ENCODE measurements at regions not wholly inside any gene's neighbourhood (a gene's known extent, or its start where the extent isn't known, plus 50 kb on each side); places are given as distances from the start of the nearest gene placed in this dataset.
"Not testable (repeated sequence)": the region's sequence is repeated elsewhere in the genome, so short reads cannot be mapped to it uniquely, and the experiment has no call there.

GRCh38 chr3:162704799-162705385 is 1208.3 kb downstream of the OTOL1 start:
- 50 to 62% methylated on average over 5 of the region's 5 CpGs for WGBS, 2 donors
- Histone ChIP-seq H3K9me3 (no peaks in the 10 kb centered on the region), H3K4me3 (no peak overlapping the region), H3K36me3 (replicated peaks in 1 of 2; ENCODE audit: insufficient read depth in 1 of 2, low read depth in 2 of 2) (no peaks in the 10 kb centered on the region), H3K27ac (no peak overlapping the region), H3K27me3 (no peaks in the 10 kb centered on the region), H3K4me1 (no peaks in the 10 kb centered on the region)
- intact Hi-C loops (cut with DNase I), result no loop called here
- ATAC-seq (no peak), DNase-seq (no peak)
- TF ChIP-seq, protein P1, sequence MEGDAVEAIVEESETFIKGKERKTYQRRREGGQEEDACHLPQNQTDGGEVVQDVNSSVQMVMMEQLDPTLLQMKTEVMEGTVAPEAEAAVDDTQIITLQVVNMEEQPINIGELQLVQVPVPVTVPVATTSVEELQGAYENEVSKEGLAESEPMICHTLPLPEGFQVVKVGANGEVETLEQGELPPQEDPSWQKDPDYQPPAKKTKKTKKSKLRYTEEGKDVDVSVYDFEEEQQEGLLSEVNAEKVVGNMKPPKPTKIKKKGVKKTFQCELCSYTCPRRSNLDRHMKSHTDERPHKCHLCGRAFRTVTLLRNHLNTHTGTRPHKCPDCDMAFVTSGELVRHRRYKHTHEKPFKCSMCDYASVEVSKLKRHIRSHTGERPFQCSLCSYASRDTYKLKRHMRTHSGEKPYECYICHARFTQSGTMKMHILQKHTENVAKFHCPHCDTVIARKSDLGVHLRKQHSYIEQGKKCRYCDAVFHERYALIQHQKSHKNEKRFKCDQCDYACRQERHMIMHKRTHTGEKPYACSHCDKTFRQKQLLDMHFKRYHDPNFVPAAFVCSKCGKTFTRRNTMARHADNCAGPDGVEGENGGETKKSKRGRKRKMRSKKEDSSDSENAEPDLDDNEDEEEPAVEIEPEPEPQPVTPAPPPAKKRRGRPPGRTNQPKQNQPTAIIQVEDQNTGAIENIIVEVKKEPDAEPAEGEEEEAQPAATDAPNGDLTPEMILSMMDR (IDR thresholded peaks at IDR 0.05), result no peak
- no peak for TF ChIP-seq POLR2A (IDR thresholded peaks at IDR 0.05)

GRCh38 chr3:162708394-162708793 is 1211.8 kb downstream of the OTOL1 start:
- H3K27me3 ChIP-seq; H3K4me1 ChIP-seq; DNase-seq; H3K4me3 ChIP-seq; intact Hi-C loops (cut with DNase I); H3K36me3 ChIP-seq (replicated peaks in 1 of 2; ENCODE audit: insufficient read depth in 1 of 2, low read depth in 2 of 2); H3K9me3 ChIP-seq; ATAC-seq; H3K27ac ChIP-seq: not testable (repeated sequence)
- 85 to 93% methylated on average over 2 of the region's 2 CpGs for WGBS, 2 donors

DNA sequence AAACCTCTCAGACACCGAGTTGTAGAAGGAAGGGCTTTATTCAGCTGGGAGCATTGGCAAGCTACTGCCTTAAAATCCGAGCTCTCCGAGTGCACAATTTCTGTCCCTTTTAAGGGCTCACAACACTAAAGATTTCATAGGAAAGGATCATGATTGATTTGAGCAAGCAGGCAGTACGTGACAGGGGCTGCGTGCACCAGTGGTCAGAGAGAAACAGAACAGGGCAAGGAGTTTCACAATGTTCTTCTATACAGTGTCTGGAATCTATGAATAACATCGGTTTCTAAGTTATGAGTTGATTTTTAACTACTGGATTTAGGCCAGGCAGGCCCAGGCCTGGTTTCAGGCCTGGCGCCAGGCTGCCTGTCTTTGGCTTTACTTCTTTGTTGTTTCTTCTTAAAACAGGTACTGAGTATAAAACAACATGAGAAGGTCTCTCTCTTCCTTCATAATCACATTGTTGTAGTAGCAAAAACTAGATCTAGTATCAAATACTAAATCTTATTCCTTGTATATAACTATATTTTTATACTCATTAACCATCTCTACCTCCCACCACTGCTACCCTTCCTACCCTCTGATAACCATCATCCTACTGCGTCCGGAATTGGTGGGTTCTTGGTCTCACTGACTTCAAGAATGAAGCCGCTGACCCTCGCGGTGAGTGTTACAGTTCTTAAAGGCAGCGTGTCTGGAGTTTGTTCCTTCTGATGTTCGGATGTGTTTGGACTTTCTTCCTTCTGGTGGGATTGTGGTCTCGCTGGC is 1212.5 kb downstream of the OTOL1 start:
- H3K9me3 ChIP-seq; H3K4me1 ChIP-seq; H3K27me3 ChIP-seq; ATAC-seq; intact Hi-C loops (cut with DNase I); H3K36me3 ChIP-seq (replicated peaks in 1 of 2; ENCODE audit: insufficient read depth in 1 of 2, low read depth in 2 of 2); H3K4me3 ChIP-seq: not testable (repeated sequence)
- 65 to 69% methylated on average over 15 of the region's 15 CpGs for WGBS, 2 donors
- H3K27ac ChIP-seq, result peak overlapping the region in 2 of 4 donors; percentile 7 to 24
- peak in 3 of 4 donors; percentile 3 to 47 (median 16) for DNase-seq

GRCh38 chr3:162710332-162711112 is 1213.9 kb downstream of the OTOL1 start:
- Histone ChIP-seq H3K27ac (no peak overlapping the region), H3K4me3 (no peak overlapping the region), H3K9me3 (no peaks in the 10 kb centered on the region), H3K27me3 (no peaks in the 10 kb centered on the region), H3K36me3 (replicated peaks in 1 of 2; ENCODE audit: insufficient read depth in 1 of 2, low read depth in 2 of 2) (no peaks in the 10 kb centered on the region), H3K4me1 (no peaks in the 10 kb centered on the region)
- DNase-seq (no peak), ATAC-seq (no peak)
- TF ChIP-seq, protein P1 (IDR thresholded peaks at IDR 0.05), result no peak
- no peak for TF ChIP-seq POLR2A (IDR thresholded peaks at IDR 0.05)
- 85 to 89% methylated on average over 10 to 26 of the region's 30 CpGs for WGBS, 2 donors
- intact Hi-C loops (cut with DNase I), result no loop called here

- DNase-seq; H3K4me1 ChIP-seq; H3K27me3 ChIP-seq; H3K36me3 ChIP-seq (replicated peaks in 1 of 2; ENCODE audit: insufficient read depth in 1 of 2, low read depth in 2 of 2); ATAC-seq; intact Hi-C loops (cut with DNase I); H3K4me3 ChIP-seq; H3K9me3 ChIP-seq; H3K27ac ChIP-seq: not testable (repeated sequence)
- 62 to 65% methylated on average over 6 of the region's 6 CpGs for WGBS, 2 donors
These were observed 1220.5 kb downstream of the OTOL1 start for GRCh38 chr3:162717074-162717473.

GRCh38 chr3:162718697-162719096 is 1222.1 kb downstream of the OTOL1 start:
- intact Hi-C loops (cut with DNase I), result no loop called here
- H3K36me3 ChIP-seq (replicated peaks in 1 of 2; ENCODE audit: insufficient read depth in 1 of 2, low read depth in 2 of 2), result no peaks in the 10 kb centered on the region
- no peak for DNase-seq
- 44 to 51% methylated on average over 2 of the region's 2 CpGs for WGBS, 2 donors
- H3K4me1 ChIP-seq, result no peaks in the 10 kb centered on the region
- H3K27ac ChIP-seq, result no peak overlapping the region
- no peaks in the 10 kb centered on the region for H3K9me3 ChIP-seq
- no peaks in the 10 kb centered on the region for H3K27me3 ChIP-seq
- no peak for TF ChIP-seq POLR2A (IDR thresholded peaks at IDR 0.05)
- no peak overlapping the region for H3K4me3 ChIP-seq
- ATAC-seq, result no peak

Data from body of pancreas (tissue), 4 donors.